ENCODE measurements at regions not wholly inside any gene's neighbourhood (a gene's known extent, or its start where the extent isn't known, plus 50 kb on each side); places are given as distances from the start of the nearest gene placed in this dataset.

DNA sequence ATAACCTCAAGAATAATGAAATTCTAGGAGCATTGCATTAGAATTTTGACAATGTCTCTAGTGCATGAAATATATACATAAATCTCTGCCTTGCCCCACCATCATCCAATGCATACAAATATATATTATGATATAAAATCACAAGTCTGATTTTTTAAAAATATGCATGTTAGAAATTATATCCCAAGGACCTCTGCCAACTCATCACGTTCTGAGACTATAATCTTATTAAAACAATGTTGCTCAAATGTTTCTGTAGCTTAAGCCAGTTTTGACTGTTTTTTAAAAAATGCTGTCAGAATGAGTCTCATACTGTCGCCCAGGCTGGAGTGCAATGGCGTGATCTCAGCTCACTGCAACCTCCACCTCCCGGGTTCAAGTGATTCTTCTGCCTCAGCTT, 287.0 kb upstream of the SOX4 start:
- TF ChIP-seq, protein P1, sequence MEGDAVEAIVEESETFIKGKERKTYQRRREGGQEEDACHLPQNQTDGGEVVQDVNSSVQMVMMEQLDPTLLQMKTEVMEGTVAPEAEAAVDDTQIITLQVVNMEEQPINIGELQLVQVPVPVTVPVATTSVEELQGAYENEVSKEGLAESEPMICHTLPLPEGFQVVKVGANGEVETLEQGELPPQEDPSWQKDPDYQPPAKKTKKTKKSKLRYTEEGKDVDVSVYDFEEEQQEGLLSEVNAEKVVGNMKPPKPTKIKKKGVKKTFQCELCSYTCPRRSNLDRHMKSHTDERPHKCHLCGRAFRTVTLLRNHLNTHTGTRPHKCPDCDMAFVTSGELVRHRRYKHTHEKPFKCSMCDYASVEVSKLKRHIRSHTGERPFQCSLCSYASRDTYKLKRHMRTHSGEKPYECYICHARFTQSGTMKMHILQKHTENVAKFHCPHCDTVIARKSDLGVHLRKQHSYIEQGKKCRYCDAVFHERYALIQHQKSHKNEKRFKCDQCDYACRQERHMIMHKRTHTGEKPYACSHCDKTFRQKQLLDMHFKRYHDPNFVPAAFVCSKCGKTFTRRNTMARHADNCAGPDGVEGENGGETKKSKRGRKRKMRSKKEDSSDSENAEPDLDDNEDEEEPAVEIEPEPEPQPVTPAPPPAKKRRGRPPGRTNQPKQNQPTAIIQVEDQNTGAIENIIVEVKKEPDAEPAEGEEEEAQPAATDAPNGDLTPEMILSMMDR (IDR thresholded peaks at IDR 0.05), result no peak
- no peak for TF ChIP-seq POLR2A (IDR thresholded peaks at IDR 0.05)

Measured in body of pancreas (tissue), 4 donors.